ENCODE measurements at regions not wholly inside any gene's neighbourhood (a gene's known extent, or its start where the extent isn't known, plus 50 kb on each side); places are given as distances from the start of the nearest gene placed in this dataset.

DNA sequence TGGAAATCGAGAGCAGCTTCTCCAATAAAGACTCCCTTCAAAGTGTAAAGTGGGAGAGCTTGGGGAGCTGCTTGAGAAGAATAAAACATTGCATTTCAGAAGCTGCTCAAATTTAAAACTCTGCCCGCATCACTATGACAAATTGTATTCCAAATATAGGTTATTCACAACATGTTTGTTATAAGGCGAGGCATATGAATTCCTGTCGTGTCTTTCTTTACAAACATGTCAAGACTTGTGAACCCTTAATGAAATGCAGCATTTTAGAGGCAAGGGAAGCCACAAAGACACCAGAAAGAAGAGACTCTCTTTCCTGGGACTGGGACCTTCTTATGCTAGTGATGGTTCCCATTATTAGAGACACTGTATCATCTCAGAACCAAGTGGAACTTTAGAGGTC, 311.2 kb downstream of the DHX15 start:
- TF ChIP-seq EZH2 (IDR thresholded peaks at IDR 0.05; ENCODE audit: borderline replicate concordance, low read depth, low read length, severe bottlenecking) (no peak), POLR2AphosphoS5 (IDR thresholded peaks at IDR 0.05; ENCODE audit: insufficient read depth, low read depth, low read length) (no peak), MYC (IDR thresholded peaks at IDR 0.05; ENCODE audit: low read depth, low read length) (no peak)
- TF ChIP-seq, protein P1, sequence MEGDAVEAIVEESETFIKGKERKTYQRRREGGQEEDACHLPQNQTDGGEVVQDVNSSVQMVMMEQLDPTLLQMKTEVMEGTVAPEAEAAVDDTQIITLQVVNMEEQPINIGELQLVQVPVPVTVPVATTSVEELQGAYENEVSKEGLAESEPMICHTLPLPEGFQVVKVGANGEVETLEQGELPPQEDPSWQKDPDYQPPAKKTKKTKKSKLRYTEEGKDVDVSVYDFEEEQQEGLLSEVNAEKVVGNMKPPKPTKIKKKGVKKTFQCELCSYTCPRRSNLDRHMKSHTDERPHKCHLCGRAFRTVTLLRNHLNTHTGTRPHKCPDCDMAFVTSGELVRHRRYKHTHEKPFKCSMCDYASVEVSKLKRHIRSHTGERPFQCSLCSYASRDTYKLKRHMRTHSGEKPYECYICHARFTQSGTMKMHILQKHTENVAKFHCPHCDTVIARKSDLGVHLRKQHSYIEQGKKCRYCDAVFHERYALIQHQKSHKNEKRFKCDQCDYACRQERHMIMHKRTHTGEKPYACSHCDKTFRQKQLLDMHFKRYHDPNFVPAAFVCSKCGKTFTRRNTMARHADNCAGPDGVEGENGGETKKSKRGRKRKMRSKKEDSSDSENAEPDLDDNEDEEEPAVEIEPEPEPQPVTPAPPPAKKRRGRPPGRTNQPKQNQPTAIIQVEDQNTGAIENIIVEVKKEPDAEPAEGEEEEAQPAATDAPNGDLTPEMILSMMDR (IDR thresholded peaks at IDR 0.05; ENCODE audit: extremely low read depth in 1 of 2, insufficient read depth in 1 of 2, low read depth in 1 of 2, low read length in 2 of 2): no peak

Measured in endothelial cell of umbilical vein (primary cell).